B cell (primary cell): ENCODE measurements at regions not wholly inside any gene's neighbourhood (a gene's known extent, or its start where the extent isn't known, plus 50 kb on each side); places are given as distances from the start of the nearest gene placed in this dataset. TPM values are rescaled to one million over a fixed set of nuclear protein-coding genes. Genes with fewer than 3 reads are reported as not detected.
"Not testable (repeated sequence)": the region's sequence is repeated elsewhere in the genome, so short reads cannot be mapped to it uniquely, and the experiment has no call there.

ENCODE experiments used
- ATAC-seq: fragments of 200-7000 bp; cut with Tn5 transposase; one replicate; pipeline ENCODE4 v1.10.0; 2021; ENCODE audit warnings: low read depth, mild to moderate bottlenecking, moderate number of reproducible peaks, moderate library complexity
- CTCF ChIA-PET: fragments of 350-600 bp; sonication (Branson Sonifier 250); formaldehyde crosslinking; loops from one replicate; lab custom pipeline; 2021; ENCODE audit warnings: antibody characterized with exemption, inconsistent platforms; lab: Charles Lee
- POLR2A ChIA-PET: fragments of 350-600 bp; sonication (Branson Sonifier 250); formaldehyde crosslinking; loops from one replicate; lab custom pipeline; 2021; ENCODE audit warnings: antibody characterized with exemption; lab: Charles Lee
- DNase-seq: peaks from one replicate; pipeline ENCODE4 v3.0.0; 2013
- H2AFZ ChIP-seq: 2 replicates; pipeline ENCODE4 v1.6.1; 2012; ENCODE audit warnings: mild to moderate bottlenecking, low read depth, low read length; ENCODE audit not compliant: insufficient read depth, poor library complexity, severe bottlenecking
- H3K27ac ChIP-seq, 2 donors: 1 replicate in 1 of 2; 2 replicates in 1 of 2; pipeline ENCODE4 v1.5.1; 2012 to 2013; ENCODE audit warnings: low read length in 2 of 2, mild to moderate bottlenecking in 2 of 2, moderate library complexity in 1 of 2
- H3K27me3 ChIP-seq, 4 experiments: fragments of 200-600 bp in 1 of 4; sonication (generic) in 1 of 4; replicated peaks in 1 of 4; 1 replicate in 2 of 4; 2 replicates in 2 of 4; pipeline versions ENCODE4 v1.6.1 to v1.7.0; 2013 to 2016; ENCODE audit warnings: low read length in 3 of 4, mild to moderate bottlenecking in 2 of 4, mixed read lengths in 1 of 4, moderate library complexity in 1 of 4; ENCODE audit not compliant: insufficient read depth in 4 of 4, control insufficient read depth in 3 of 4; ENCODE audit errors: control extremely low read depth in 1 of 4
- H3K36me3 ChIP-seq, 2 experiments: replicated peaks in 1 of 2; 1 replicate in 1 of 2; 2 replicates in 1 of 2; pipeline versions ENCODE4 v1.6.1 to v1.7.1; 2013; ENCODE audit warnings: low read length in 1 of 2; ENCODE audit not compliant: insufficient read depth in 2 of 2, control insufficient read depth in 1 of 2; ENCODE audit errors: control extremely low read depth in 1 of 2, extremely low read depth in 1 of 2
- H3K4me1 ChIP-seq, 2 donors: fragments of 200-600 bp in 1 of 2; sonication (generic) in 1 of 2; 1 replicate in 1 of 2; 2 replicates in 1 of 2; pipeline versions ENCODE4 v1.5.1 to v1.6.1; 2013 to 2017; ENCODE audit warnings: low read length in 2 of 2; ENCODE audit not compliant: control insufficient read depth in 2 of 2, insufficient read depth in 2 of 2
- H3K4me2 ChIP-seq: replicated peaks from 2 replicates; pipeline ENCODE3; 2012; ENCODE audit warnings: mild to moderate bottlenecking, low read depth, low read length; ENCODE audit not compliant: poor library complexity, severe bottlenecking
- H3K4me3 ChIP-seq, 5 experiments: fragments of 200-600 bp in 1 of 5; sonication (generic) in 1 of 5; 1 replicate in 3 of 5; 2 replicates in 2 of 5; pipeline versions ENCODE4 v1.5.1 to v1.7.0; 2011 to 2016; ENCODE audit warnings: low read length in 4 of 5, mild to moderate bottlenecking in 4 of 5, low read depth in 2 of 5, control low read depth in 1 of 5, moderate library complexity in 1 of 5; ENCODE audit not compliant: insufficient read depth in 1 of 5; ENCODE audit errors: control extremely low read depth in 1 of 5, extremely low read depth in 1 of 5
- H3K79me2 ChIP-seq: fragments of 200-600 bp; sonication (generic); one replicate; pipeline ENCODE4 v1.6.0; 2016; ENCODE audit warnings: low read length; ENCODE audit not compliant: control insufficient read depth, insufficient read depth
- H3K9ac ChIP-seq: fragments of 200-600 bp; sonication (generic); 2 replicates; pipeline ENCODE4 v1.6.1; 2017; ENCODE audit warnings: mild to moderate bottlenecking, low read length, moderate library complexity
- H3K9me3 ChIP-seq, 3 donors: one replicate each; pipeline versions ENCODE4 v1.6.1 to v1.7.1; 2013; ENCODE audit warnings: low read length in 2 of 3; ENCODE audit not compliant: control insufficient read depth in 2 of 3, insufficient read depth in 1 of 3; ENCODE audit errors: control extremely low read depth in 1 of 3
- H4K20me1 ChIP-seq: 2 replicates; pipeline ENCODE4 v1.6.0; 2012; ENCODE audit warnings: mild to moderate bottlenecking, low read length; ENCODE audit not compliant: insufficient read depth, control insufficient read depth, poor library complexity, severe bottlenecking
- H3K27ac Mint-ChIP-seq: one replicate; pipeline ENCODE4 v1.8.0; 2021; ENCODE audit warnings: mixed read lengths
- H3K27me3 Mint-ChIP-seq: one replicate; pipeline ENCODE4 v1.8.0; 2021; ENCODE audit warnings: mixed read lengths
- H3K4me1 Mint-ChIP-seq: one replicate; pipeline ENCODE4 v1.8.0; 2021; ENCODE audit warnings: mixed read lengths
- H3K4me3 Mint-ChIP-seq: one replicate; pipeline ENCODE4 v1.8.0; 2021; ENCODE audit warnings: mixed read lengths
- H3K9me3 Mint-ChIP-seq: one replicate; pipeline ENCODE4 v1.8.0; 2022; ENCODE audit warnings: mixed read lengths; ENCODE audit not compliant: insufficient read depth
- WGBS: methylation state at CpG from one replicate; pipeline ENCODE4 v1.1.5; 2013; ENCODE audit warnings: missing lambda C conversion rate; ENCODE audit not compliant: insufficient coverage; 5-methylcytosine and 5-hydroxymethylcytosine counted together
- intact Hi-C: fragments of 100-400 bp; cut with micrococcal nuclease; formaldehyde crosslinking; loops from one replicate; pipeline ENCODE4 v1.10.0; 2022
- small RNA-seq: library from RNA; depleted of rRNA; stranded (forward); fragments of <200 nt; gene quantifications from one replicate; pipeline ENCODE3, GENCODE V24; 2012; ENCODE audit warnings: low replicate concordance, low read depth; ENCODE audit not compliant: insufficient read length

- ATAC-seq, CTCF ChIA-PET, H3K9me3 Mint-ChIP-seq, H3K27me3 ChIP-seq, H3K79me2 ChIP-seq, POLR2A ChIA-PET, H3K4me1 ChIP-seq, H2AFZ ChIP-seq, H3K4me3 ChIP-seq, H3K36me3 ChIP-seq, H3K4me1 Mint-ChIP-seq, H3K9ac ChIP-seq, H3K4me3 Mint-ChIP-seq, H3K27me3 Mint-ChIP-seq, H3K4me2 ChIP-seq, H4K20me1 ChIP-seq, H3K27ac Mint-ChIP-seq, intact Hi-C loops, H3K27ac ChIP-seq: not testable (repeated sequence)
- peak; percentile 4 for DNase-seq
- peaks cover 0 to 13% (median 2%) of the 10 kb centered on the region in 3 donors for H3K9me3 ChIP-seq
- WGBS = 90% methylated on average over 36 of the region's 40 CpGs
These were observed 50.9 kb upstream of the RUBCNL start for GRCh38 chr13:46437808-46438404.

Small RNAs in the stretch of these regions (small RNA-seq; reads per million reads assigned to genes)
- gene COX17P1 = not detected
